T-helper 2 cell treated with Interferon-gamma antibody and Interleukin-4, amounts not matched to agents 100 ng/mL and 5 ng/mL, for 36 hours (primary cell): ENCODE measurements at regions not wholly inside any gene's neighbourhood (a gene's known extent, or its start where the extent isn't known, plus 50 kb on each side); places are given as distances from the start of the nearest gene placed in this dataset.

Source experiments
- intact Hi-C: fragments of 100-400 bp; cut with micrococcal nuclease; formaldehyde crosslinking; loops from one replicate; pipeline ENCODE4 v1.15.1; 2023

DNA sequence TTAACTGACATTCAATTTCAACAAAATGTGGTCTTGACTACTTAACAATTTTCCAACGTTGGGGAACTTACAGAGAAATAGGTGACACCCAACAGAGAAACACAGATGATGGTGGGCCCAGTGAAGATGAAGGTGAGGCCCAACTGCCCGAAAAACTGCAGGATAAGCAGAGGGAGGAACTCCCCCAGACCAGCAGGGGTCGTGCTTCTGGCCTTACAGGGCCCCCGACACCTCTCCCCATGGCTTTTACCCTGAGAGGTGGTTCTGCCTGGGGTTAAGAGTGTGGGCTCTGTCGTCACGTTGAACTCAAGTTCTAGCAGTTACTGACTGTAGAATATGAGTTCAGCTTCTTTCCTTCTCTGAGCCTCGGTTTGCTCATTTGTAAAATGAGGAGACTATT is 119.5 kb upstream of the SMIM21 start:
- intact Hi-C loops, result no loop called here

- intact Hi-C loops, result no loop called here
These were observed 117.7 kb upstream of the SMIM21 start for GRCh38 chr18:75545189-75545588.

DNA sequence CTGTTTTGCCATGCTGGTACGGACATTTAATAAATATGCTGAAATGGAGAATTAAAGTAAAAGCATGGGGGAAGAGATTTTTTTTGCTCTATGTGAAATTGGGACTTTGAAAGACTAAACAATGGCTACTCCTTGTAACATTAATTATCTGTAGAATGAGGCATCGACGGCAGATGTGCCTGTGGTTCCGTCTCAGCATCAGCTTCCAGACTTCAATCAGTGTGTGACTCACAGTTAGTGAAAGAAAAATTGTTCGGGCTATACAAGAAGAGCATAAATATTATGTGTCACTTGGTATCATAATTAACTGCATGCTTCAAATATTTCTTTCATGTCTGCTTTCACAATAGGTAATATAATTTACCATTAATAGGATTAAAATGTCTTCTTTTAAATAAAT is 117.0 kb upstream of the SMIM21 start:
- intact Hi-C loops, result no loop called here

DNA sequence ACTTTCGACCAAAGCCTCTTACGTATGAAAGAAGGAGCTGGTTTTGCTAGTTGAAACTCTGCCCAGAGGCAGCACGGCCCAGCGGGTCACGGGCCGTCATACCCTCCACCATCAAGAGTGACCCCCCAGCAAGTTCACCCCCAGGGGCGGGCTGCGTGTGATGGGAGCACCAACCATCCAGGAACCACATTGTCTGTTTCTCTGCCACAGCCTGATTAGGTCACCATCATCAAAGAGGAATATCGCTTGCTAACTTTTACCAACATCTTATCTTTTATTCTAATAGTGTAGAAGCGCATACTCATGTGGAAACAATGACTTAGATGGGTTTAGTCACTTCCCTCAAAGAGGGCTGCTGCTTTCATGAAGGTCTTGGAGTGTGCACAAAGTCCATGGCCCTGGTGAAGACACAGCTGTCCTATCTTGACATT is 116.6 kb upstream of the SMIM21 start:
- intact Hi-C loops, result no loop called here

GRCh38 chr18:75538727-75539126 is 111.2 kb upstream of the SMIM21 start:
- intact Hi-C loops, result no loop called here

GRCh38 chr18:75533950-75534349 is 106.4 kb upstream of the SMIM21 start:
- intact Hi-C loops, result no loop called here

- intact Hi-C loops, result no loop called here
These were observed 105.7 kb upstream of the SMIM21 start for GRCh38 chr18:75533209-75533608.

GRCh38 chr18:75531851-75532459 is 104.5 kb upstream of the SMIM21 start:
- intact Hi-C loops, result no loop called here

- intact Hi-C loops, result no loop called here
These were observed 103.8 kb upstream of the SMIM21 start for GRCh38 chr18:75531212-75531850.

DNA sequence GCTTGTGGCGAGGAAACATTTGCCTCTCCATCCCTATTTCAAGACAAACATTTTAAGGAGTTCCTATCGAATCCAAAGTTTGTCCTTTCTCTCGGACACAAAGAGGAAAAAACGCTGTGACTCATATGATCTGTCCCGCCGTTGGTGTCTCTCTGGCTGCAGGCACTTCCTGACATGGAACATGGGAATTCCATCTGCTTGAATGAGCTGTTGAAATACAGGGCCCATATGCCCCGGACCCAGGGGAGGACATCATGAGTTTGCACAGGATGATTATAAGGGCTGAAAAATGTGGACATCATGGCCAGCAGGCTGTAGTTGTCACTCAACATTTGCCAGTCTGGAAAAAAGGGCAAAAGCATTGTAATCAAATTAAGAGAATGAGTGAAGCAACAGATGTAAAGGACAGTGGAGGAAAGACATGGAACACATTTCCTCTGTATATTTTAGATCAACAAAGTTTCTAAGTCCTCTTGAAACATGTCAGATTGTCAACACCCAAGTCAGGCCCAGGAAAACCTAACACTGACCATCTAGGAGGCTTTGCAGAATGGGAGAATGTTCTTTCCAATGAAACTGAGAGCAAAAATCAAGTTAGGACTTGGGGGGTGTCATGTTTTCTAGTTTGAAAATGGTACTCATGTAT is 103.2 kb upstream of the SMIM21 start:
- intact Hi-C loops, result no loop called here

- intact Hi-C loops, result no loop called here
These were observed 102.6 kb upstream of the SMIM21 start for GRCh38 chr18:75530118-75530517.

DNA sequence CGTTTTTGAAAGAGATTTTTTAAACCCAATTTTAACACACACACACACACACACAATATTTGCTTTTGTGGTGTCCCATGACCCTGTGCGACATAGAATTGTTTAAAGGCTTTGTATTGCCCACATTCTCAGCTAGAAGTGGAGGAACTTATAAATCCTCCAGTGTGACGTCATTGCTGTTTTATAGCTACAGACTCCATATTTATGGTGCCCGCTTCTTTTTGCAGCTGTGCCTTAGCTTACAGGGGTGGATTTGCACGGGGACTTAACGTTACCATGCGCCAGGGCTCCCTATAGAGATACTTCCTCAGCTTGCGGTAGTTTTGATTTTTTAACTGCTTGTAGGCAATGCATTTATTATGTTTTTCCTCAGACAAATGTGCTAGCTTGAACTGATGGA is 101.9 kb upstream of the SMIM21 start:
- intact Hi-C loops, result no loop called here

GRCh38 chr18:75527848-75528685 is 100.6 kb upstream of the SMIM21 start:
- intact Hi-C loops, result no loop called here

DNA sequence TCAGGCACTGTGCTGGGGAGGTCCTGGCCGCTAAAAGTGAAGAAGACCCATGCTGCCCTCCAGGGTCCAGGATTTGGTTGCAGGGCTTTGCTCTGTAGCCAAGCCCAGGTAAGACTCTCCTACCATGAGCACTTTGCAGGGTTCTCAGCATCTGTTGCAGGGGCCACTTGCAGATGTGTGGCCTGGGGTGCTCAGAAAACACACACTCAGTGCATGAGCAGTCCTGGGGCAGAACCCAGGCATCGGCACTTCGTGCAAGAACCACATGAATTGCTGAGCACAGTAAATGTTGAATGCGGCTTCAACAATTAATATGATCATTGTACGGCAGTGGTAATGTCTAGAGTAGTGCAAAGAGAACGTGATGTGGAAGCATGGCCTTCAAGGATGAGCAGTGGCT is 98.5 kb upstream of the SMIM21 start:
- intact Hi-C loops, result no loop called here

GRCh38 chr18:75525331-75525730 is 97.8 kb upstream of the SMIM21 start:
- intact Hi-C loops, result no loop called here

DNA sequence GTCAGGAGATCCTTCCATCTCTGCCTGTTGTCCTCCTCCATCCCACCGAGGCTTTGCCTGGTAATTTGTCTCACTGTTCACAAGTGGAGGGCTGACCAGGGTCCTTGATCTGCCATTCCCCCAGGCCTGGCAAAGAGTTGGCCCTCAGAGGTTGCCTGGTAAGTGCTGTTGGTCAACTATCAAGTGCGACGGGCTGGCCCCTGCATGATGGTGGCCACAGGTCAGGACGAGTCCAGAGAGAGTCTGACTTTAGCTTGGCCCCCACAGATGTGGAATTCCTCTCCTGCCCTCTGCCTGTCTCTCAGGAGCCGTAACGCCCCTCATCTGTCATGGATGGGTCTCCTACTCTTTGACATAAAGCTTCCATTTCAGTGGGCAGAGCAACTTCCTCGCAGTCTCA is 97.3 kb upstream of the SMIM21 start:
- intact Hi-C loops, result no loop called here

GRCh38 chr18:75524181-75524580 is 96.7 kb upstream of the SMIM21 start:
- intact Hi-C loops, result no loop called here

DNA sequence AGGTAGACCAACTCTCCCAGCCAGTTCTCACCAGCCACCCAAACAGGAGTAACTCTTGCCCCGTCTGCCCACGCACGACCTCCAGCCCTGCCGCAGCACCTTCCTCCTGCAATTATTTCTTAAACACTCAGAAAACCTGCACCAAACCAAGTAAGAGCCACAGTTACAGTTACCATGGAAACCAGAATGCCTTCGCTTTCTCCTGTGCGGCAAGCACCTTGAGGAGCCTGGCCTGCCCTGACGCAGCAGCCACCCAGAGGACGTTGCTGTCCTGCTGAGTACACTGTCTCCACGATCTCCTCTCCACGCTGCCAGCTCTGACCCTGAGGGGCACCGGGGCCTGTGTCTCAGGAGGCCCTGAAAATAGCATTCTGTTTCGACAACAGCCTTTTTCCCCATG is 94.3 kb upstream of the SMIM21 start:
- intact Hi-C loops, result no loop called here

- intact Hi-C loops, result no loop called here
These were observed 90.5 kb upstream of the SMIM21 start for GRCh38 chr18:75518007-75518406.

DNA sequence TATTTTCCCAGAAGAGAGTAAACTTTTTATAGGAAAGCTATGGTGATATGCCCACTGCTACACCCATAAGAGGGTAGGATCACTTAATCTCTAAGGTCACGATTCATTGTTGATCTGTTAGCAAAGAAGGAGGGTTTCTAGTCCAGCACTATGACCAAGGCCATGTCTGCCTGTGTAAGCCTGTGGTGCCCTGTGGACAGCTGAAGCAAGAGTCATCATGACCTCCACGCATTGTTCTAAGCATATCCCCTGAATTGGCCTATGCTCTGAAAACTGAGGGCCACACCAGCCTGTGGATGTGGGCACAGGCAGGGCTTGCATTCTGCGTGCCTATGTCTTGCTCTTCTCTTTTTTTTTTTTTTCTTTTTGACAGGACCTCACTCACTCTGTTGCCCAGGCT is 89.8 kb upstream of the SMIM21 start:
- intact Hi-C loops, result no loop called here

- intact Hi-C loops, result no loop called here
These were observed 80.1 kb upstream of the SMIM21 start for GRCh38 chr18:75507636-75508035.

- intact Hi-C loops, result no loop called here
These were observed 79.4 kb upstream of the SMIM21 start for GRCh38 chr18:75506913-75507312.
